GM12878 (cell line): ENCODE measurements at regions not wholly inside any gene's neighbourhood (a gene's known extent, or its start where the extent isn't known, plus 50 kb on each side); places are given as distances from the start of the nearest gene placed in this dataset.

ENCODE experiments used
- ATAC-seq: fragments of 200-7000 bp; cut with Tn5 transposase; 3 replicates; pipeline ENCODE4 v1.9.1; 2020; ENCODE audit warnings: mild to moderate bottlenecking, moderate library complexity
- BruUV-seq: library from RNA; stranded (reverse); fragments of 400-500 nt; replicated peaks from 2 replicates; lab custom pipeline; 2021; lab: Mats Ljungman, UMichigan
- CTCF ChIA-PET: fragments of 300-600 bp; sonication (Branson Sonifier 250); formaldehyde crosslinking; extraction: SDS; loops from one replicate; lab custom pipeline; 2021; ENCODE audit warnings: inconsistent platforms; lab: Yijun Ruan, JAX
- POLR2A ChIA-PET: fragments of 350-600 bp; formaldehyde crosslinking; extraction: SDS; loops from one replicate; lab custom pipeline; 2021; ENCODE audit warnings: inconsistent platforms; lab: Charles Lee
- RAD21 ChIA-PET: fragments of 300-600 bp; sonication (Branson Sonifier 250); formaldehyde crosslinking; loops from one replicate; lab custom pipeline; 2023; ENCODE audit warnings: antibody characterized with exemption; ENCODE audit not compliant: unreplicated experiment; lab: Charles Lee
- SMC1A ChIA-PET: fragments of 300-600 bp; sonication (Branson Sonifier 250); formaldehyde crosslinking; loops from one replicate; lab custom pipeline; 2023; ENCODE audit not compliant: unreplicated experiment, uncharacterized antibody; lab: Charles Lee
- DNase-seq: peaks from one replicate; pipeline ENCODE4 v3.0.0-alpha.2; 2011; ENCODE audit warnings: low read depth, low spot score
- FAIRE-seq: peaks from 3 replicates; lab custom pipeline; 2011; peaks lifted over from hg19 to GRCh38; lab: Jason Lieb, UNC
- H2AFZ ChIP-seq: 2 replicates; pipeline ENCODE4 v1.6.0; 2011; ENCODE audit warnings: low read depth, low read length, control low read depth; ENCODE audit not compliant: control insufficient read depth
- H3K27ac ChIP-seq: 2 replicates; pipeline ENCODE4 v1.5.1; 2011; ENCODE audit warnings: control low read depth; ENCODE audit not compliant: control insufficient read depth, insufficient read depth
- H3K27me3 ChIP-seq, 2 experiments: replicated peaks in 1 of 2; 2 replicates each; pipeline versions ENCODE4 v1.6.0 to v1.6.1; 2011; ENCODE audit warnings: low read length in 1 of 2; ENCODE audit not compliant: control insufficient read depth in 2 of 2, insufficient read depth in 2 of 2
- H3K36me3 ChIP-seq, 2 experiments: 2 replicates each; pipeline ENCODE4 v1.5.1; 2011; ENCODE audit warnings: low read length in 1 of 2; ENCODE audit not compliant: control insufficient read depth in 2 of 2, insufficient read depth in 2 of 2
- H3K4me1 ChIP-seq: 2 replicates; pipeline ENCODE4 v1.6.1; 2011; ENCODE audit warnings: mild to moderate bottlenecking, low read length, moderate library complexity, mixed read lengths; ENCODE audit not compliant: control insufficient read depth, insufficient read depth
- H3K4me2 ChIP-seq: 2 replicates; pipeline ENCODE4 v1.6.0; 2011; ENCODE audit warnings: control low read depth; ENCODE audit not compliant: control insufficient read depth, insufficient read depth
- H3K4me3 ChIP-seq: fragments of 200-600 bp; sonication (generic); 2 replicates; pipeline ENCODE4 v1.5.1; 2016
- H3K79me2 ChIP-seq: 2 replicates; pipeline ENCODE4 v1.6.0; 2011; ENCODE audit warnings: low read length; ENCODE audit not compliant: control insufficient read depth, insufficient read depth
- H3K9ac ChIP-seq: 2 replicates; pipeline ENCODE4 v1.8.0; 2011; ENCODE audit warnings: low read length, control low read depth, mixed read lengths; ENCODE audit not compliant: control insufficient read depth, insufficient read depth
- H3K9me3 ChIP-seq: replicated peaks from 3 replicates; pipeline ENCODE4 v1.5.1; 2011; ENCODE audit warnings: mild to moderate bottlenecking, low read length; ENCODE audit not compliant: control insufficient read depth, insufficient read depth
- H4K20me1 ChIP-seq: 2 replicates; pipeline ENCODE4 v1.6.0; 2011; ENCODE audit not compliant: control insufficient read depth, insufficient read depth
- ATF7 ChIP-seq: fragments of 450-650 bp; IDR thresholded peaks from 2 replicates; pipeline ENCODE4 v1.6.1; 2016; ENCODE audit warnings: low read depth, mild to moderate bottlenecking
- BHLHE40 ChIP-seq, 2 experiments: fragments of 450-650 bp in 1 of 2; IDR thresholded peaks; 2 replicates each; pipeline ENCODE4 v1.6.1; 2011 to 2017; ENCODE audit warnings: low read depth in 2 of 2, borderline replicate concordance in 1 of 2, improper control_type of control experiment in 1 of 2, low read length in 1 of 2, mild to moderate bottlenecking in 1 of 2
- IKZF2 ChIP-seq, 2 experiments: fragments of 450-650 bp; IDR thresholded peaks; 2 replicates each; pipeline ENCODE4 v1.6.1; 2017; ENCODE audit warnings: mild to moderate bottlenecking in 2 of 2, moderate library complexity in 2 of 2
- KLF5 ChIP-seq: fragments of 450-650 bp; IDR thresholded peaks from 2 replicates; pipeline ENCODE4 v1.6.1; 2014; ENCODE audit warnings: mild to moderate bottlenecking; ENCODE audit not compliant: partially characterized antibody
- MTA2 ChIP-seq: fragments of 450-650 bp; IDR thresholded peaks from 2 replicates; pipeline ENCODE4 v1.6.1; 2016; ENCODE audit warnings: low read depth, mild to moderate bottlenecking, moderate library complexity
- NFYA ChIP-seq: IDR thresholded peaks from 2 replicates; pipeline ENCODE4 v1.6.1; 2011; ENCODE audit warnings: low read depth, mild to moderate bottlenecking, low read length, improper control_type of control experiment, borderline replicate concordance
- NR2F1 ChIP-seq: fragments of 450-650 bp; conservative IDR thresholded peaks from 2 replicates; pipeline ENCODE4 v1.6.1; 2017; ENCODE audit warnings: mild to moderate bottlenecking
- RAD51 ChIP-seq: fragments of 450-650 bp; IDR thresholded peaks from 2 replicates; pipeline ENCODE4 v1.6.1; 2016; ENCODE audit warnings: moderate library complexity, mild to moderate bottlenecking, inconsistent platforms
- SMAD5 ChIP-seq: IDR thresholded peaks from 2 replicates; pipeline ENCODE4 v1.6.1; 2016; ENCODE audit warnings: antibody characterized with exemption, low read depth
- ZNF24 ChIP-seq: fragments of 450-650 bp; IDR thresholded peaks from 2 replicates; pipeline ENCODE4 v1.6.1; 2017; ENCODE audit warnings: antibody characterized with exemption, mild to moderate bottlenecking
- WGBS: methylation state at CpG from one replicate; pipeline ENCODE4 v1.1.6; 2016; ENCODE audit warnings: low lambda C conversion rate; ENCODE audit not compliant: insufficient replicate concordance, insufficient coverage; ENCODE audit errors: missing lambda C conversion rate; 5-methylcytosine and 5-hydroxymethylcytosine counted together
- in situ Hi-C: fragments of 300-500 bp; cut with MboI; formaldehyde crosslinking; loops from 9 replicates; pipeline ENCODE4 v1.14.3; 2018; ENCODE audit warnings: mixed read lengths
- intact Hi-C: fragments of 100-400 bp; cut with micrococcal nuclease; formaldehyde crosslinking; loops from one replicate; pipeline ENCODE4 v1.14.2; 2022; ENCODE audit not compliant: unreplicated experiment
- TF ChIP-seq, protein P1 (sequence below): fragments of 450-650 bp; IDR thresholded peaks from 2 replicates; pipeline ENCODE4 v1.6.1; 2017; ENCODE audit warnings: mild to moderate bottlenecking, low read depth, inconsistent platforms; ENCODE audit not compliant: poor library complexity, severe bottlenecking
- TF ChIP-seq, protein P2 (sequence below): fragments of 450-650 bp; IDR thresholded peaks from 2 replicates; pipeline ENCODE4 v1.6.1; 2016; ENCODE audit warnings: mild to moderate bottlenecking
- TF ChIP-seq, protein P3 (sequence below): IDR thresholded peaks from 2 replicates; pipeline ENCODE4 v1.6.1; 2012; ENCODE audit warnings: low read depth, low read length, improper control_type of control experiment
- TF ChIP-seq, protein P4 (sequence below): IDR thresholded peaks from 2 replicates; pipeline ENCODE4 v1.6.1; 2012; ENCODE audit warnings: low read depth, low read length, improper control_type of control experiment
- TF ChIP-seq, protein P5 (sequence below): fragments of 450-650 bp; IDR thresholded peaks from 2 replicates; pipeline ENCODE4 v1.6.1; 2017; ENCODE audit warnings: borderline replicate concordance
- TF ChIP-seq, protein P6 (sequence below): fragments of 450-650 bp; IDR thresholded peaks from 2 replicates; pipeline ENCODE4 v1.6.1; 2017; ENCODE audit warnings: low read depth, mild to moderate bottlenecking, moderate library complexity

DNA sequence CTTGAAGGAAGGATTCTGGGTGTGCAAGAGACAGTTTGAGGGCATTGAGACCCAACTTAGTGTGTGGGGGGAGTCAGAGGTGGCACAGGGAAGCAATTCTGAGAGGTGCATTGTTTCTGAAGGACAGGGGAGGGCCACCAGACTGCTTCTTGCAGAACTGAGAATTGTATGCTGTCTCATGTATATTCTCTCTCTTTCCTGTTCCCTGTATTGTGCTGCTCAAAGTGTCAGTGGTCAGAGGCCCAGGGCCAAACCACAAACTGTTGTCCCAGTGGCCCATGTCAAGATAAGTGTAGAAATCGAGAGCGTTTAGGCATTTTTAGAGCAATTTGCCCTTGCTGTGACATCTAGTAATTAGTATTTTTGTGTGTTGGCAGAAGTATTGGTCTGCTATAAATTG is 567.1 kb downstream of the EDEM1 start:
- Histone ChIP-seq H3K4me2 (no peak overlapping the region), H2AFZ (no peak overlapping the region), H3K9me3 (no peaks in the 10 kb centered on the region), H3K9ac (no peak overlapping the region), H3K27me3 (no peaks in the 10 kb centered on the region; a peak in 1 of 4 replicates), H3K27ac (no peak overlapping the region), H3K4me1 (no peaks in the 10 kb centered on the region), H3K4me3 (no peak overlapping the region), H4K20me1 (no peaks in the 10 kb centered on the region), H3K36me3 (no peaks in the 10 kb centered on the region), H3K79me2 (no peaks in the 10 kb centered on the region)
- DNase-seq, result peak; percentile 41
- ChIA-PET SMC1A (no interaction called here), RAD21 (no interaction called here), POLR2A (no interaction called here), CTCF (no interaction called here)
- peak; percentile 88 for ATAC-seq
- BruUV-seq, result no TSS peak
- WGBS, result 56% methylated on average over 2 of the region's 2 CpGs
- in situ Hi-C loops, result no loop called here
- intact Hi-C loops, result loop anchor here (5.0 kb wide), 1 partner anchor 327 kb away; no protein-coding TSS in a partner anchor
- no peak for FAIRE-seq
- TF ChIP-seq ATF7, result peak; percentile 34; the same call in 1 of the 2 replicates
- TF ChIP-seq NR2F1, result peak; percentile 67
- TF ChIP-seq KLF5, result no peak
- peak; percentile 47 to 73; a peak in 2 of 4 replicates for TF ChIP-seq IKZF2 (IDR thresholded peaks at IDR 0.05)
- no peak for TF ChIP-seq SMAD5
- 0 out of 2 replicates have a peak, but pooled peaks have one; percentile 50 for TF ChIP-seq ZNF24
- TF ChIP-seq, protein P1, sequence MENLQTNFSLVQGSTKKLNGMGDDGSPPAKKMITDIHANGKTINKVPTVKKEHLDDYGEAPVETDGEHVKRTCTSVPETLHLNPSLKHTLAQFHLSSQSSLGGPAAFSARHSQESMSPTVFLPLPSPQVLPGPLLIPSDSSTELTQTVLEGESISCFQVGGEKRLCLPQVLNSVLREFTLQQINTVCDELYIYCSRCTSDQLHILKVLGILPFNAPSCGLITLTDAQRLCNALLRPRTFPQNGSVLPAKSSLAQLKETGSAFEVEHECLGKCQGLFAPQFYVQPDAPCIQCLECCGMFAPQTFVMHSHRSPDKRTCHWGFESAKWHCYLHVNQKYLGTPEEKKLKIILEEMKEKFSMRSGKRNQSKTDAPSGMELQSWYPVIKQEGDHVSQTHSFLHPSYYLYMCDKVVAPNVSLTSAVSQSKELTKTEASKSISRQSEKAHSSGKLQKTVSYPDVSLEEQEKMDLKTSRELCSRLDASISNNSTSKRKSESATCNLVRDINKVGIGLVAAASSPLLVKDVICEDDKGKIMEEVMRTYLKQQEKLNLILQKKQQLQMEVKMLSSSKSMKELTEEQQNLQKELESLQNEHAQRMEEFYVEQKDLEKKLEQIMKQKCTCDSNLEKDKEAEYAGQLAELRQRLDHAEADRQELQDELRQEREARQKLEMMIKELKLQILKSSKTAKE, result peak; percentile 46
- TF ChIP-seq NFYA, result no peak
- TF ChIP-seq, protein P2, sequence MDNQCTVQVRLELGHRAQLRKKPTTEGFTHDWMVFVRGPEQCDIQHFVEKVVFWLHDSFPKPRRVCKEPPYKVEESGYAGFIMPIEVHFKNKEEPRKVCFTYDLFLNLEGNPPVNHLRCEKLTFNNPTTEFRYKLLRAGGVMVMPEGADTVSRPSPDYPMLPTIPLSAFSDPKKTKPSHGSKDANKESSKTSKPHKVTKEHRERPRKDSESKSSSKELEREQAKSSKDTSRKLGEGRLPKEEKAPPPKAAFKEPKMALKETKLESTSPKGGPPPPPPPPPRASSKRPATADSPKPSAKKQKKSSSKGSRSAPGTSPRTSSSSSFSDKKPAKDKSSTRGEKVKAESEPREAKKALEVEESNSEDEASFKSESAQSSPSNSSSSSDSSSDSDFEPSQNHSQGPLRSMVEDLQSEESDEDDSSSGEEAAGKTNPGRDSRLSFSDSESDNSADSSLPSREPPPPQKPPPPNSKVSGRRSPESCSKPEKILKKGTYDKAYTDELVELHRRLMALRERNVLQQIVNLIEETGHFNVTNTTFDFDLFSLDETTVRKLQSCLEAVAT, result 0 out of 2 replicates have a peak, but pooled peaks have one; percentile 32
- TF ChIP-seq, protein P3, sequence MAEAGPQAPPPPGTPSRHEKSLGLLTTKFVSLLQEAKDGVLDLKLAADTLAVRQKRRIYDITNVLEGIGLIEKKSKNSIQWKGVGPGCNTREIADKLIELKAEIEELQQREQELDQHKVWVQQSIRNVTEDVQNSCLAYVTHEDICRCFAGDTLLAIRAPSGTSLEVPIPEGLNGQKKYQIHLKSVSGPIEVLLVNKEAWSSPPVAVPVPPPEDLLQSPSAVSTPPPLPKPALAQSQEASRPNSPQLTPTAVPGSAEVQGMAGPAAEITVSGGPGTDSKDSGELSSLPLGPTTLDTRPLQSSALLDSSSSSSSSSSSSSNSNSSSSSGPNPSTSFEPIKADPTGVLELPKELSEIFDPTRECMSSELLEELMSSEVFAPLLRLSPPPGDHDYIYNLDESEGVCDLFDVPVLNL, result no peak
- TF ChIP-seq BHLHE40 (IDR thresholded peaks at IDR 0.05; ENCODE audit: borderline replicate concordance in 1 of 2, low read depth in 2 of 2, low read length in 1 of 2), result peak; percentile 45 to 57; a peak in 3 of 4 replicates
- TF ChIP-seq, protein P4, sequence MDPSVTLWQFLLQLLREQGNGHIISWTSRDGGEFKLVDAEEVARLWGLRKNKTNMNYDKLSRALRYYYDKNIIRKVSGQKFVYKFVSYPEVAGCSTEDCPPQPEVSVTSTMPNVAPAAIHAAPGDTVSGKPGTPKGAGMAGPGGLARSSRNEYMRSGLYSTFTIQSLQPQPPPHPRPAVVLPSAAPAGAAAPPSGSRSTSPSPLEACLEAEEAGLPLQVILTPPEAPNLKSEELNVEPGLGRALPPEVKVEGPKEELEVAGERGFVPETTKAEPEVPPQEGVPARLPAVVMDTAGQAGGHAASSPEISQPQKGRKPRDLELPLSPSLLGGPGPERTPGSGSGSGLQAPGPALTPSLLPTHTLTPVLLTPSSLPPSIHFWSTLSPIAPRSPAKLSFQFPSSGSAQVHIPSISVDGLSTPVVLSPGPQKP, result no peak
- peak; percentile 75 for TF ChIP-seq MTA2
- TF ChIP-seq, protein P5, sequence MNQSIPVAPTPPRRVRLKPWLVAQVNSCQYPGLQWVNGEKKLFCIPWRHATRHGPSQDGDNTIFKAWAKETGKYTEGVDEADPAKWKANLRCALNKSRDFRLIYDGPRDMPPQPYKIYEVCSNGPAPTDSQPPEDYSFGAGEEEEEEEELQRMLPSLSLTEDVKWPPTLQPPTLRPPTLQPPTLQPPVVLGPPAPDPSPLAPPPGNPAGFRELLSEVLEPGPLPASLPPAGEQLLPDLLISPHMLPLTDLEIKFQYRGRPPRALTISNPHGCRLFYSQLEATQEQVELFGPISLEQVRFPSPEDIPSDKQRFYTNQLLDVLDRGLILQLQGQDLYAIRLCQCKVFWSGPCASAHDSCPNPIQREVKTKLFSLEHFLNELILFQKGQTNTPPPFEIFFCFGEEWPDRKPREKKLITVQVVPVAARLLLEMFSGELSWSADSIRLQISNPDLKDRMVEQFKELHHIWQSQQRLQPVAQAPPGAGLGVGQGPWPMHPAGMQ, result no peak
- no peak for TF ChIP-seq RAD51
- TF ChIP-seq, protein P6, sequence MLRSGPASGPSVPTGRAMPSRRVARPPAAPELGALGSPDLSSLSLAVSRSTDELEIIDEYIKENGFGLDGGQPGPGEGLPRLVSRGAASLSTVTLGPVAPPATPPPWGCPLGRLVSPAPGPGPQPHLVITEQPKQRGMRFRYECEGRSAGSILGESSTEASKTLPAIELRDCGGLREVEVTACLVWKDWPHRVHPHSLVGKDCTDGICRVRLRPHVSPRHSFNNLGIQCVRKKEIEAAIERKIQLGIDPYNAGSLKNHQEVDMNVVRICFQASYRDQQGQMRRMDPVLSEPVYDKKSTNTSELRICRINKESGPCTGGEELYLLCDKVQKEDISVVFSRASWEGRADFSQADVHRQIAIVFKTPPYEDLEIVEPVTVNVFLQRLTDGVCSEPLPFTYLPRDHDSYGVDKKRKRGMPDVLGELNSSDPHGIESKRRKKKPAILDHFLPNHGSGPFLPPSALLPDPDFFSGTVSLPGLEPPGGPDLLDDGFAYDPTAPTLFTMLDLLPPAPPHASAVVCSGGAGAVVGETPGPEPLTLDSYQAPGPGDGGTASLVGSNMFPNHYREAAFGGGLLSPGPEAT, result peak; percentile 34; the same call in 1 of the 2 replicates
